Fibroblast of skin of left biceps (primary cell): ENCODE measurements at regions not wholly inside any gene's neighbourhood (a gene's known extent, or its start where the extent isn't known, plus 50 kb on each side); places are given as distances from the start of the nearest gene placed in this dataset.
"Not testable (repeated sequence)": the region's sequence is repeated elsewhere in the genome, so short reads cannot be mapped to it uniquely, and the experiment has no call there.

Experiments used
- DNase-seq, 2 experiments: peaks; one replicate each; pipeline ENCODE4 v3.0.0-alpha.2; 2013; ENCODE audit warnings: low read depth in 2 of 2

DNA sequence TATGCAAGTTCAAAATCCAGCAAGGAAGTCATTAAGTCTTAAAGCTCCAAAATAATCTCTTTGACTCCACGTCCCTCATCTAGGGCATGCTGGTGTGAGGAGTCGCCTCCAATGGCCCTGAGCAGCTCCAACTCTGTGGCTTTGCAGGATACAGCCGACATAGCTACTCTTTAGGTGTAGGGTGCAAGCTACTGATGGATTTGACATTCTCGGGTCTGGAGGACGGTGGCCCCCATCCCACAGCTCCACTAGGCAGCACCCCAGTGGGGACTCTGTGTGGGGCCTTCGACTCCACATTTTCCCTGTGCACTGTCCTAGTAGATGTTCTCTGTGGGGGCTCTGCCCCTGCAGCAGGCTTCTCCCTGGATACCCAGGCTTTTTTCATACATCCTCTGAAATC lies 333.2 kb upstream of the FGF13 start:
- DNase-seq, result no peak

DNA sequence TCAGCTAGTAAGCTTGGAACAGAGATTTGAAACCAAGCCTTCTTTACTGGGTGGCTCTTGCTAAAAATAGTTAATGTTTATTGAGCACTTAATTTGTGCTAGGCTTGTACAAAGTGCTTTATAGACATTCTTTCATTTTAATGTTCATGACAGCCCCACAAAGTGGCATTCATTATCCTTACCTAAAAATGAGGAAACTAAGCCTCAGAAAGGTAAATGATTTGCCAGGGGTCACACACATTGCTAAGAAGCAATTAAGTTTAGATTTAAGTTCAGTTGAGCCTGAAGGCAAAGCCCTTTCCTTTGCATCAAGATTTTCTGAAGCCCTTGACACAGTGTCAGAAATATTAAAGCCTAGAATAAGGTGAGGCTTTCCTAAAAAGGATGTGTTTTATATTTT lies 327.5 kb upstream of the FGF13 start:
- DNase-seq, result no peak

DNA sequence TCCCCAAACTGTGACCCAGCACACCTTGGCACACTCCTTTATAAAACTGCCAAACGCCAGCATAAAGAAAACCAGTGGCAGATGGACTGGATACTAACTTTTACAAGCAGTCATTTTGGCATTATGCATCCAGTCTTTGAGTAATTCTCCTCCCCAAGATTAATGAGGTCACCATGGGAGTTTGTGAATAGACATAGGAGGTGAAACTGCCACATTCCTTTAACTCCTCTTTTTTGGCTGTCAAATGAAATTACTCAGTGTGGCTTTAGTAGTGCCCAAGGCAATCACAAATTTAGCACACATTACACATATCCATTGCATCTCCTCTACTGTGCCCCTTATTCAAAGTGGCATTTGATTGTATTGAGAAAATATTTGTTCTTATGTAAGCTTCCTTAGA lies 315.3 kb upstream of the FGF13 start:
- no peak for DNase-seq

DNA sequence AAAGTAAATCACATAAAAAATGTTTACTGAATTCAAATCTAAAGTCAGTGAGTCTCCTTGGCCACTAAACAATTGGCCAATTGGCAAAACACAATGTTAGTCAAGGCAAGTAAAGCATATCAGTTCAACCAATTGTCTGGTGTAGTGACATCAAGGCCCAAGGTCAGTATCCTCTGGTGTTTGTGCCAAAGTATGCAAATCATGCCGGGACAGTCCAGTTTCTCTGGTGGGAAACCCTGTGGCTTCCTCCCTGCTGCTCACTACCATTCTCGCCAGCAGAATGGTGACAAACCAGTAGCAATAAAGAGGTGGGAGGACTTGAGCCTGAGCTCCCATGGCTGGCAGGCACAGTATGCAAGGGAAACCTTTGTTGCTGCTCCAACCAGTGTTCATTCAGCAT lies 314.9 kb upstream of the FGF13 start:
- DNase-seq, result no peak

DNA sequence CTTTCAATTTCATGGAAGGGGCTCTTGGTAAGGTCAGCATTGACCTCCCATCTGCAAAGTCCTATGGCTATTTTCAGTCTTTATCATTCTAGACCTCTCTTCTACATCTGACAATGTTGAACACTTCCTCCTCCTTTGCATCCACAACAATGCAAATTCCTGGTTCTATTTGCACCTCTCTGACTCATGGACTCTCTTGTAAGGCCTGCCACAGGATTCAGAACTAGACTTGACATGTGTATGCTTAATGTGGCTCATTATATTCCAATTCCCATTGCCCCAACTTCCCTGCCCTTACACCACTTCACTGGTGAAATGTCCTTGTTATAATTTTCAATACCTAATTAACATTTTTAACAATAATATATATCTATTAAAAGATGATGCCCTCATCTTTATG lies 314.3 kb upstream of the FGF13 start:
- no peak for DNase-seq

DNA sequence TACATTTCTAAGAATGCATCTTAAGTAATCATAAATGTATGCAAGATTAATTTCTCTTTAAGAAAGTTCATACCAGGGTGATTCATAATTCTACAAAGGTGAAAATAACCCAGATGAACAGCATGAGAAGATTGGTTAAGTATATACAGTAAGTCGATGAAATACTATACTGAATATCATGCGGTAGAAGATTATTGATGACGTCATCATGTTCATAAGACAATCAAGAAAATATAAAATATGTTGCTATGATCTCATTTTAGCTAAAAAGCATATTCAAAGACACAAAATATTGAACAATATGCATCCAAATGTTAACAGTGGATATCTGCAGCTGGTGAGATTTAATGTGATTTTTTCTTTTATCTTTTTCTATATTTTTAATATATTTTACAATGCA lies 312.0 kb upstream of the FGF13 start:
- DNase-seq, result no peak

DNA sequence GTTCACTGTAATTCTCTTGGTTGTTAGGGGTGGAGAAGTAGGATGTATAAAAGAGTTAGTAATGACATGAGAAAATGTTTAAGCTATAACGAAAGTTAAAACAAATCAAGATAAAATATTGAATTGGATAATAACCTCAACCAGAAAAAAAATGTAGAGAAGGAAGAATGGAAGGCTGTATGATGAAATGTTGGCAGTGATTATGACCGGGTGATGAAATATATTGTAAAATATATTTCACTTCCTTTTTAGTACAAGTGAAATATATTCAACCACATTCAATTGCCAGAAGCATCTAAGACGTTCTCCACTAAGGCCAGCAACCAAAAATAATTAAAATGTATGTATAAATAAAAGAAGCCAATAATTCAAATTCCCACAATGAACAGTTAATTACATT lies 309.3 kb upstream of the FGF13 start:
- peak in 1 of 2 experiments; percentile 0 for DNase-seq

DNA sequence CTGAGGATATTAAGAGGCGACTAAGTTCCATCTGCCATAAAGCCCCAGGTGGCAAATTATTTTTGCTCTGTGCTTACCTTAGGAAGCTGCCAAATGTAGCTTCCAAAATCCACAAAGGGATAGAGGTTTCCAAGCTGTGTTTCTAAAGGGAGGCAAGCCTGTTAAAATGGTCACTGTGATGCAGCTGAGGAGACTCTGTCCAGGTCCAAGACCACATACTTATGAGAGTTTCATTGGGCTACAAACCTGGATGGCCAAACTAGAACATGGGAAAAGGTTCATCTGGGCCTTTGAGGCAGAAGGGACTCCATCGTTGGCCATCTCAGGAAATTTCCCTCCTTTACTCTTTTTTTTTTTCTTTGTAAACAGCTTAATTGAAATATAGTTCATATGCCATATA lies 306.9 kb upstream of the FGF13 start:
- no peak for DNase-seq

DNA sequence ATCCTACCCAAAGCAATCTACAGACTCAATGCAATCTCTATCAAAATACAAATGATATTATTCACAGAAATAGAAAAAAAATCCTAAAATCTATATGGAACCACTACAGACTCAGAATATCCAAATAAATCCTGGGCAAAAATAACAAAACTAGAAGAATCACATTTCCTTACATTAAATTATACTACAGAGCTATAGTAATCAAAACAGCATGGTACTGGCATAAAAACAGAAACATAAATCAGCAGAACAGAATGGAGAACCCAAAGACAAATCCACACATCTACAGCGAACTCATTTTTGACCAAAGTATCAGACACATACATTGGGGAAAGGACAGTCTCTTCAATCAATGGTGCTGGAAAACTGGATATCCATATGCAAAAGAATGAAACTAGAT lies 304.1 kb upstream of the FGF13 start:
- no peak for DNase-seq

DNA sequence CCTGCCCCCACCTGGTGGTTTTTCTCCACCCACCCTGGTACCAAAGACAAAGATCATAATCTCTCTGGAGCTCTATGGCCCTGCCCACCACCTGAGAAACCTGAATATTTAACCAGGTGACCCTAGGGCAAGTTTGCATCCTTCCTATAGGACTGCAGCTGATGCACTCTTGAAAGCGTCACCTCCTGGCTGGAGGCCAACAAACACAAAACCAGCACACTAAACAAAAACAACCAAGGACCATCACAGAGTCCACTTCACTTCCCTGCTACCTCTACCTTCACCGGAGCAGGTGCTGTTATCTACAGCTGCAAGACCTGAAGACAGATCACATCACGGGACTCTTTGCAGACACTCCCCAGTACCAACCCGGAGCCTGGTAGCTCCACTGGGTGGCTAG lies 296.7 kb upstream of the FGF13 start:
- DNase-seq, result no peak

DNA sequence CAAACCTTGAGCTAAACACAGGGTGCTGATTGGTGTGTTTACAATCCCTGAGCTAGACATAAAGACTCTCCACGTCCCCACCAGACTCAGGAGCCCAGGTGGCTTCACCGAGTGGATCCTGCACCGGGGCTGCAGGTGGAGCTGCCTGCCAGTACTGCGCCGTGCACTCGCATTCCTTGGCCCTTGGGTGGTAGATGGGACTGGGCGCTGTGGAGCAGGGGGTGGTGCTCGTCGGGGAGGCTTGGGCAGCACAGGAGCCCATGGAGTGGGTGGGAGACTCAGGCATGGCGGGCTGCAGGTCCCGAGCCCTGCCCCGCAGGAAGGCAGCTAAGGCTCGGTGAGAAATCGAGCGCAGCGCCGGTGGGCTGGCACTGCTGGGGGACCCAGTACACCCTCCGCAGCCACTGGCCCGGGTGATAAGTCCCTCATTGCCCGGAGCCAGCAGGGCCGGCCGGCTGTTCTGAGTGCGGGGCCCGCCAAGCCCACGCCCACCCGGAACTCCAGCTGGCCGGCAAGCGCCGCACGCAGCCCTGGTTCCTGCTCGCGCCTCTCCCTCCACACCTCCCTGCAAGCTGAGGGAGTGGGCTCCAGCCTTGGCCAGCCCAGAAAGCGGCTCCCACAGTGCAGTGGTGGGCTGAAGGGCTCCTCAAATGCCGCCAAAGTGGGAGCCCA lies 292.5 kb upstream of the FGF13 start:
- DNase-seq, result not testable (repeated sequence)

DNA sequence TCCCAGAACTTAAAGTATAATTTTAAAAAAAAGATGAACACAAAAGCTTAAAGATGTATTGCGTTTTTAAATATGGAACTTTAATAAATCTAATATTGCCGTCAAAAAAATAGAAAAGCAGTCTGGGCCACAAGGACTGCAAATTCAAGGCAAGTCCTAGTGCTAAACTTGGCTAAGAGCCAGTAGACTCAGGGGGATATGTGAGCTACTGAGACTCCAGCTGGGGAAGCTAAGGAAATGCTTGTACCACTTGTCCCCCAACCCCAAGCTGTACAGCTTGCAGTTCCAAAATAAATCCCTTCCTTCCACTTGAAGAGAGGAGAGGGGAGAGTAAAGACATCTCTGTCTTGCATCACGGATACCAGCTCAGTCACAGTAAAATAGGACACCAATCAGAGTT lies 290.8 kb upstream of the FGF13 start:
- DNase-seq, result no peak

DNA sequence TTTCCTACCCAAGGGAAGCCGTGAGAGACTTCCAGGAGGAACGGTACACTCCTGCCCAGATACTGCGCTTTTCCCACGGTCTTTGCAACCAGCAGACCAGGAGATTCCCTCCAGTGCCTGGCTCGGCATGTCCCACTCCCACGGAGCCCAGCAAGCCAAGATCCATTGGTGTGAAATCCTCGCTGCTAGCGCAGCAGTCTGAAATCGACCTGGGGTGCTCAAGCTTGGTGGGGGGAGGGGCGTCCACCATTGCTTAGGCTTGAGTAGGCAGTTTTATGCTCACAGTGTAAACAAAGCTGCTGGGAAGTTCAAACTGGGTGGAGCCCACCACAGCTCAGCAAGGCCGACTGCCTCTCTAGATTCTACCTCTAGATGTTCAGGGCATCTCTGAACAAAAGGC lies 284.8 kb upstream of the FGF13 start:
- DNase-seq, result no peak

DNA sequence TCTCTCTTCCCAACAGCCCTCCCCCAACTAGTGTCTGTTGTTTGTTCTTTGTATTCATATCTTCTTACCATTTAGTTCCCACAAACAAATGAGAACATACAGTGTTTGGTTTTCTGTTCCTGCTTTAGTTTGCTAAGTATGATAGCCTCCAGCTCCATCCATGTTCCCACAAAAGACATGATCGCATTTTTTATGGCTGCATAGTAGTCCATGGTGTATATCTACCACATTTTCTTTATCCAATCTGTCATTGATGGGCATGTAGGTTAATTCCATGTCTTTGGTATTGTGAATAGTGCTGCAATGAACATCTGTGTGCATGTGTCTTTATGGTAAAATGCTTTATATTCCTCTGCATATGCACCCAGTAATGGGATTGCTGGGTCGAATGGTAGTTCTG lies 283.9 kb upstream of the FGF13 start:
- DNase-seq, result no peak

DNA sequence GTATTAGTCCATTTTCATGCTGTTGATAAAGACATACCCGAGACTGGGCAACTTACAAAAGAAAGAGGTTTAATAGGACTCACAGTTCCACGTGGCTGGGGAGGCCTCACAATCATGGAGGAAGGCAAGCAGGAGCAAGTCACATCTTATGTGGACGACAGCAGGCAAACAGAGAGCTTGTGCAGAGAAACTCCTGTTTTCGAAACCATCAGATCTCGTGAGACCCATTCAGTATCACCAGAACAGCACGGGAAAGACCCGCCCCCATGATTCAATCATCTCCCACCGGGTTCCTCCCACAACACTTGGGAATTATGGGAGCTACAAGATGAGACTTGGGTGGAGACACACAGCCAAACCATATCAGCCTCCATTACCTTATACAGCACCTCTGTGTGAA lies 278.9 kb upstream of the FGF13 start:
- not testable (repeated sequence) for DNase-seq

DNA sequence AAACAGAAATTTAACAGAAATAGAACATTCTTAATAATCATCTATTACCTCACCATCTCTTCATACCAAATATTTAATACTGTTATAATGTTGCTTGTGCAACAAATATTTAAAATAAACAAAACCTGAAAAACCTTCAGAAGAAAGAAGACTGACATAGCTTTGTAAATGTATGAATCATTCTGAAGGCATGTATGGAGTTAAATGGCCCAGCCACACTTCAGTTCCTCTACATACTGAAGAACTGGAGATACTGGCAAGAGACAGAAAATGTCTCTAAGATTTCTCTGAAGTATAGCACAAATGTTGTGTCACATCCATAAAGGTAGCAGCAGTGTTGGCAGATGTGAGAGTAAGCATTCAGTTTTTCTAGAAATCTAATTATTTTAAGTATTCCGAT lies 275.3 kb upstream of the FGF13 start:
- no peak for DNase-seq

DNA sequence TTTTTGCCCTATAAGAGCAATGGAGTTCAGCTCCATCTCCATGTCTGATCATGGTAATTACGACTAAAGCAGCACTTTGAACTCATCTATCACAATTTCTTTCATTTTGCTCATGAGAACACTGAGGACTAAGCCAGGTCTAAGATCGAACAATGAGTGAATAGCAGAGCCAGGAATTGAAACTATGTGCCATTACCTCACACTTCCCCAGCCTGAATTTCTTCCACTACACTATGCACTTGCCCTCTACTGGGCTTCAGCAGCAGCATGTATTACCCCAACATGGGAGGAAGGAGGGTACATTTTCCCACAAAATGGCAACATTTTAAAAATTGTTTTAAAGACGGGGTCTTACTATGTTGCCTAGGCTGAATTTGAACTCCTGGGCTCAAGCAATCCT lies 274.7 kb upstream of the FGF13 start:
- DNase-seq, result no peak

DNA sequence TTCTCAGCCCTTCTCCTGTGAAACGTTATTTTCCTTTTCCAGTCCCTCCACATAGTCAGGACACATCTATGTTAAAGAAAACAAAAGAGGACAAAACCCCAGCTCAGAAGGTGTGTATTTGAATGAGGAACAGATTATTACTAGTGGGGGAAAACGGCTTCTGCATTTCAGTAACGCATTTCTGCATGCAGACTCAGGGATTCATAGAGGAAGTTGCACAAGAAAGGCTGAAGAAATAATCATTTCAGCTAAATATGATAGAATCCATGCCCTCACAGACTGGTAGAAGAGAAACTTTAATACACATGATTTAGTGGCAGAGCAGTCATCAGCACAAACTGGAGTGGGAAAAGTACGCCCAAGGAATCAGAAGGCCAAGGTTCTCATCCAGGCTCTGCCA lies 270.8 kb upstream of the FGF13 start:
- DNase-seq, result no peak

DNA sequence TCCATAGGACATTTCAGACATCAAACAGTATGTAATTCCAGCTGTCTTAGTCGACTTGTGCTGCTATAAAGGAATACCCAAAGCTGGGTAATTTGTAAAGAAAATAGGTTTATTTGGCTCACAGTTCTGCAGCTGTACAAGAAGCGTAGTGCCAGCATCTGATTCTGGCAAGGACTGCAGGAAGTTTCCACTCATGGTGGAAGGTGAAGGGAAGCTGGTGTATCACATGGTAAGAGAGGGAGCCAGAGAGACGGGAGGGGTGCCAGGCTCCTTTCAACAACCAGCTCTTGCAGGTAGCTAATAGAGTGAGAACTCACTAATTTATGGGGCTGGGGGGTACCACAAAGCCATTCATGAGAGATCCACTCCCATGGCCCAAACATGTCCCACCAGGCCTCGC lies 253.0 kb upstream of the FGF13 start:
- no peak for DNase-seq

DNA sequence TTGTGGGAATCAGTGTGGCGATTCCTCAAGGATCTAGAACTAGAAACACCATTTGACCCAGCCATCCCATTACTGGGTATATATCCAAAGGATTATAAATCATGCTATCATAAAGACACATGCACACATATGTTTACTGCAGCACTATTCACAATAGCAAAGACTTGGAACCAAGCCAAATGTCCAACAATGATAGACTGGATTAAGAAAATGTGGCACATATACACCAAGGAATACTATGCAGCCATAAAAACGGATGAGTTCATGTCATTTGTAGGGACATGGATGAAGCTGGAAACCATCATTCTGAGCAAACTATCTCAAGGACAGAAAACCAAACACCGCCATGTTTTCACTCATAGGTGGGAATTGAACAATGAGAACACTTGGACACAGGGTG lies 250.9 kb upstream of the FGF13 start:
- not testable (repeated sequence) for DNase-seq

DNA sequence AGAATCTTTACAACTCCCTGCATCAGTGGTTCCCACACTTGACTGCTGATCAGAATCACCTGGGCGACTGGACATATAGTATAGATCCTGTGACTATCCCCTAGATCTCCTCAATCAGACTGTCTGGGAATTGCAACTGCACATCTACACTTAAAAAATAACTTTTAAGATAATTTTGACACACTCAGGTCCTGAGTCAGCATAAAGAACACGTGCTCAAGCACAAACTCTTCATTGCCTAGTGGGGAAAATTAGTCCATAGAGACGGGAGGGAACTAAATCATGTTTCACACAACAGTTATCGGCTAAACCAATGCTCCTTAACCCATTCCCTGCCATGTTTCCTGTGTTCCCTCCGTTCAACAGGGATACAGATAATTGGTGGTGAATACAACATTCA lies 243.5 kb upstream of the FGF13 start:
- DNase-seq, result no peak

DNA sequence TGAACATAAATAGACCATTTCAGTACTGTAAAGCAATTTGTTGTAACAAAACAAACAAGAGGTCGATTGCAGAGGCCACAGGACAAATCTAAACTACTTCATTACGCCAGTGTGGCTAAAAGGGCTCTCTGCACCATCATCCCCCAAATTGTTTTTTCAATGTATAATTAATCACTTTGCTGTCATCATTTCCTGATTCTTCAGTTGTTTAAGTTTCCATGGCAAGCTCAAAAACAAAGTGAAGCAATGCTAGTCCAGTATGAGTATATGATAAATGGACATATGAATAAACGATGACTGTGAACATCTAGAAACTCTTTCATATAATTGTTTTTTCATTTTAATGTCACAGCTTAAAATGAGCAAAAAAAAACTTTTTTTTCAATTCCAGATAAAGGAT lies 235.4 kb upstream of the FGF13 start:
- no peak for DNase-seq

DNA sequence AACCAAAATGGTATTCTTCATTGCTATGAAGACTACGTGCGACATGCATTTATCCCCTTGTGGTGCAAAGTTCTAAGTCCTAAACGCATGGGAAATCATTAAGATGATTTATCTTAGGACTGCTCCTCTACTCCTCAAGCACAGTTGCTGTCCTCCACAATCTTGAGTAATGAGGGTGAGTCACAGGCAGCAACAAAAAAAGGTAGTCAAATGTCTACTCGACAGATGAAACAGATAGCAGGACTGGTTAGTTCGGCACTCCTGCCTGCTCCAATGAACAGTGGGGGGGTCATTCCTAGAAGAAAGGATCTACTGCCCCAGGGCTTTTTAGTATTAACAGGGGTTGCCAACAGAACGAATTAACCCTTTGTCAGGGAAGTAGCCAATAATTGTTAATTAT lies 233.7 kb upstream of the FGF13 start:
- no peak for DNase-seq

DNA sequence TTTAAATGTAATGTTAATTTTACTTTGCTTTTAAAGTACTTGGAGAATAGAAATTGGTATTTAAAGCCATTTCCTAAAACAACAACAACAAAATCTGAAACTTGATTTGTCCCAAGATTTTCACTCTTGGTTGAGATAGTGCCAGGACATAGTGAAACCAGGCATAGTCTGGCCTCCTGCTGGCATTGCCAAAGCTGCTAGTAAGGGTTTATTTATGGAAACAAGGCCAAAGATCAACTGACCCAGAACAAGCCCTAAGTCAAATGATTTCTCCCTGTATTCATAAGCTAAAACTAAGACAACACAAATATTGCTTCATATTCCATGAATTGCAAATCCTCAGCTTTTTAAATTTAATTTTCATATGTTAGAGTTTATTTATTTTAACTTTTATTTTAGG lies 227.5 kb upstream of the FGF13 start:
- DNase-seq, result no peak

DNA sequence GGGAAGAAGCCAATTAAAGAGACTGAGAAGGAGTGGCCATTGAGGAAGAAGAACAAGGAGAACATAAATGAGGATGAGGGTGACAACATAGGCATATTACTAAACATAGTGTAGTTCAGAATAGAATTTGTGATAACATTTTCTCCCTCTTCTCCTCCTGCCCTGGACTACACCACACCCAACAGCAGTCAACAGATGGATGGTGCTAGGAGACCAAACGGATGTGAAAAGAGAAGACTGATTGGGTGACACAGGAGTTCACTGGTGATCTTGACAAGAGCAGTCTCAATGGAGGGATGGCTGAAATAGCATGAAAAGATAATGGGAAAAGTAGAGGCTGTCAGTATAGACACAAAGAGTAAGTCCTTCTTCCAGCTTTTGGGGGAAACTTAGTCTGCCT lies 226.5 kb upstream of the FGF13 start:
- DNase-seq, result no peak
